Dedifferentiated amniotic fluid mesenchymal stem cell (primary cell): ENCODE measurements at regions not wholly inside any gene's neighbourhood (a gene's known extent, or its start where the extent isn't known, plus 50 kb on each side); places are given as distances from the start of the nearest gene placed in this dataset.

Experiments
- DNase-seq: peaks from one replicate; pipeline ENCODE4 v3.0.0-alpha.2; 2016; ENCODE audit errors: extremely low spot score

- DNase-seq: no peak
Observed at GRCh38 chr13:59229401-59229800, 934.3 kb downstream of the DIAPH3 start.

GRCh38 chr13:59229861-59230260, 933.9 kb downstream of the DIAPH3 start:
- DNase-seq: no peak

- DNase-seq: no peak
Observed at GRCh38 chr13:59230484-59231264, 933.1 kb downstream of the DIAPH3 start.

- no peak for DNase-seq
Observed at GRCh38 chr13:59236309-59236919, 927.3 kb downstream of the DIAPH3 start.

GRCh38 chr13:59236944-59237343, 926.8 kb downstream of the DIAPH3 start:
- no peak for DNase-seq

GRCh38 chr13:59247171-59247570, 916.6 kb downstream of the DIAPH3 start:
- DNase-seq: no peak

- DNase-seq: no peak
Observed at GRCh38 chr13:59250336-59251189, 913.2 kb downstream of the DIAPH3 start.

GRCh38 chr13:59259165-59260000, 904.3 kb downstream of the DIAPH3 start:
- no peak for DNase-seq

GRCh38 chr13:59261928-59262488, 901.7 kb downstream of the DIAPH3 start:
- DNase-seq: no peak

GRCh38 chr13:59263531-59263930, 900.2 kb downstream of the DIAPH3 start:
- no peak for DNase-seq

GRCh38 chr13:59266478-59267063, 897.2 kb downstream of the DIAPH3 start:
- DNase-seq: no peak

- DNase-seq: no peak
Observed at GRCh38 chr13:59269476-59269875, 894.3 kb downstream of the DIAPH3 start.

- no peak for DNase-seq
Observed at GRCh38 chr13:59270327-59270726, 893.4 kb downstream of the DIAPH3 start.

- DNase-seq: no peak
Observed at GRCh38 chr13:59274958-59275727, 888.6 kb downstream of the DIAPH3 start.

- DNase-seq: no peak
Observed at GRCh38 chr13:59276436-59276835, 887.3 kb downstream of the DIAPH3 start.

- no peak for DNase-seq
Observed at GRCh38 chr13:59277106-59277505, 886.6 kb downstream of the DIAPH3 start.

- DNase-seq: no peak
Observed at GRCh38 chr13:59279028-59279427, 884.7 kb downstream of the DIAPH3 start.

GRCh38 chr13:59279576-59279975, 884.2 kb downstream of the DIAPH3 start:
- no peak for DNase-seq

- DNase-seq: no peak
Observed at GRCh38 chr13:59280297-59280696, 883.4 kb downstream of the DIAPH3 start.

- DNase-seq: no peak
Observed at GRCh38 chr13:59281453-59281852, 882.3 kb downstream of the DIAPH3 start.
